Eye (tissue), 1 donor: ENCODE measurements at regions not wholly inside any gene's neighbourhood (a gene's known extent, or its start where the extent isn't known, plus 50 kb on each side); places are given as distances from the start of the nearest gene placed in this dataset.
"Not testable (repeated sequence)": the region's sequence is repeated elsewhere in the genome, so short reads cannot be mapped to it uniquely, and the experiment has no call there.

Experiments used
- DNase-seq: peaks from one replicate; pipeline ENCODE4 v3.0.0-alpha.2; 2015

GRCh38 chr7:113030489-113030888 is 56.1 kb downstream of the GPR85 start:
- no peak for DNase-seq

GRCh38 chr7:113026941-113027340 is 59.7 kb downstream of the GPR85 start:
- DNase-seq: no peak

- DNase-seq: not testable (repeated sequence)
Measured at GRCh38 chr7:113017144-113017857, 69.3 kb downstream of the GPR85 start.

- peak; percentile 60 for DNase-seq
Measured at GRCh38 chr7:113015034-113015645, 71.5 kb downstream of the GPR85 start.

- DNase-seq: no peak
Measured at GRCh38 chr7:113013761-113014449, 72.7 kb downstream of the GPR85 start.

GRCh38 chr7:113012862-113013261 is 73.8 kb downstream of the GPR85 start:
- not testable (repeated sequence) for DNase-seq

- no peak for DNase-seq
Measured at GRCh38 chr7:113010377-113010776, 76.2 kb downstream of the GPR85 start.

- no peak for DNase-seq
Measured at GRCh38 chr7:113008755-113009154, 77.9 kb downstream of the GPR85 start.

- no peak for DNase-seq
Measured at GRCh38 chr7:113004726-113005454, 81.7 kb downstream of the GPR85 start.

- no peak for DNase-seq
Measured at GRCh38 chr7:113000316-113001020, 86.2 kb downstream of the GPR85 start.

- DNase-seq: no peak
Measured at GRCh38 chr7:112997831-112998230, 88.8 kb downstream of the GPR85 start.

- DNase-seq: no peak
Measured at GRCh38 chr7:112996331-112996871, 90.2 kb downstream of the GPR85 start.

- DNase-seq: no peak
Measured at GRCh38 chr7:112995059-112995824, 91.4 kb downstream of the GPR85 start.

GRCh38 chr7:112994656-112995055 is 92.0 kb downstream of the GPR85 start:
- no peak for DNase-seq

GRCh38 chr7:112990624-112991023 is 96.0 kb downstream of the GPR85 start:
- DNase-seq: no peak

- no peak for DNase-seq
Measured at GRCh38 chr7:112989531-112989930, 97.1 kb downstream of the GPR85 start.

GRCh38 chr7:112987171-112987570 is 99.5 kb downstream of the GPR85 start:
- no peak for DNase-seq

GRCh38 chr7:112986256-112987031 is 100.2 kb downstream of the GPR85 start:
- no peak for DNase-seq

- DNase-seq: no peak
Measured at GRCh38 chr7:112985377-112985987, 101.1 kb downstream of the GPR85 start.

- no peak for DNase-seq
Measured at GRCh38 chr7:112982441-112983063, 104.1 kb downstream of the GPR85 start.
